ENCODE measurements at regions not wholly inside any gene's neighbourhood (a gene's known extent, or its start where the extent isn't known, plus 50 kb on each side); places are given as distances from the start of the nearest gene placed in this dataset.

DNA sequence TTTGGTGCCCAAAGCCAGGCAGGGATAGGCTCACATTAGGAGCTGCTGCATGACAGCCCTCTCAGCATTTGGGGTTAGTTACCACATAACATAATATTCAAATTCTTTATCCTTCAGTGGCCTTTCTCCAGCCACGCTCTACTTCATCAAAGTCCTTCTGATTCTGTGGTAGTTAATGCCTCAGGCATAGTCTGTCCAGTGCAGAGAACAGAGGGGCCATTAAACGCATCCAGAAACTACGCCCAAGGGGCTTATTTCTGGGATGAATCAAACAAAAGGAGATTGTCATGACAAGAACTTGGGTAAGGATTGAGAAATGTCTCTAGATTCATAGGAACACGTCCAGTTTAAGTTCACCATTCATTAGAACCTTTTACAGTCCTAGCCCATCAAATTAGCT lies 183.4 kb upstream of the PLXNC1 start:
- no peak for TF ChIP-seq POLR2A (IDR thresholded peaks at IDR 0.05)
- no peak for TF ChIP-seq CTCF (IDR thresholded peaks at IDR 0.05)
- intact Hi-C loops (cut with DNase I; ENCODE audit: low total_unique reads) = no loop called here
- 73 to 81% methylated on average over 4 of the region's 4 CpGs for WGBS, 2 donors
- H3K4me3 ChIP-seq (ENCODE audit: low read depth, poor library complexity, severe bottlenecking) = no peak overlapping the region
- no peak for DNase-seq (ENCODE audit: low spot score in 2 of 2)

- H3K4me3 ChIP-seq (ENCODE audit: low read depth, poor library complexity, severe bottlenecking) = no peak overlapping the region
- no peak for TF ChIP-seq CTCF (IDR thresholded peaks at IDR 0.05)
- no peak for TF ChIP-seq POLR2A (IDR thresholded peaks at IDR 0.05)
- intact Hi-C loops (cut with DNase I; ENCODE audit: low total_unique reads) = no loop called here
- DNase-seq (ENCODE audit: low spot score in 2 of 2) = no peak
- WGBS, 2 donors = no CpG with 5 or more reads among the region's 1 CpG
These were observed 181.8 kb upstream of the PLXNC1 start for GRCh38 chr12:93966516-93967133.

DNA sequence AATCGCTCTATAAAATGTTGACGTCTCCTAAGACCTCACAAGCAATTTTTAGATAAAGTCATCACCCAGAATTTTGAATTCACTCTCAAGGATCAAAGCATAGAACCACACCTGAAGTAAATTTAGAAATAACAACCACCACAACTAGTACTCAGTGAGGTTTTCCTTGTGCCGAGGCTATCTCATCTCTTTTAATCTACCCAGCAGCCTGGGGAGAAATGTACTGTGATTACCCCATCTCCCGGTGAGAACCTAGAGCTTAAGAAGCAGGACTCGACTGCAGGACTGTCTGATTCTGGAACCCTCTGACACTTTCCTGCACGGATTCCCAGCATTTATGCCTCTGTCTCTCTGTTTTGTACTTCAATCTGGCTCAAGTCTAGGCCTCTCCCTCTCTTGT lies 180.9 kb upstream of the PLXNC1 start:
- TF ChIP-seq POLR2A (IDR thresholded peaks at IDR 0.05) (no peak), CTCF (IDR thresholded peaks at IDR 0.05) (no peak)
- no peak overlapping the region for H3K4me3 ChIP-seq (ENCODE audit: low read depth, poor library complexity, severe bottlenecking)
- DNase-seq (ENCODE audit: low spot score in 2 of 2) = no peak
- 73 to 78% methylated on average over 6 of the region's 6 CpGs for WGBS, 2 donors
- intact Hi-C loops (cut with DNase I; ENCODE audit: low total_unique reads) = no loop called here

DNA sequence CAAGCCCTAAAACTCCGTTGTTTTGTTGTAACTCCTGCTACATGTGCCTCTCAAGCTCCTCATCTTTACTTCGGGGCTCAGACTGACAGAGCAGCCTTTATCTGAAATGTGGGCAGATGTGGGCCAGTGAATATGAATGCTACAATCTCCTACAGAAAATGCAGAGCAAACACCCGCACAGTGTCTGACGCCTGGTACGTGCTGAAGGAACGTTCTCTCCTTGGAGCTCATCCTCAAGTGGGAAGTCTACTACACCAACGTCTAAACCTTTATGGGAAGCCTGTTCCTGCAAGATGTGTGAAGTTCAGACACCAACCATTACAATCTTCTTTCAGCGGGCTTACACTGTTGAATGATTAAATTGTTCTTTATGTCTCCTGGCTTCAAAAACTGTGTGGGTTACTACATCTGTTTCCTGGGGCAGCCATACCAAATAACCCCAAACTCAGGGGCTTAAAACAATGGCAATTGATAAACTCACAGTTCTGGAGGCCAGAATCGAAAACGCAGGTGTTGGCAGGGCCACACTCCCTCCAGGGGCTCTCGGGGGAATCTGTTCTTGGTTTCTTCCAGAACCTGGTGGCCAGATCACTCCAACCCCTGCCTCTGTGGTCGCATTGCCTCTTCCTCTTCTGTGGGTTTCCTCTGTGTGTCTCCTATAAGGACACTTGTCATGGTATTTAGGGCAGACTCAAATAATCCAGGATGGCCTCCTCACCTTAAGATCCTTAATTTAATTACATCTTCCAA lies 179.7 kb upstream of the PLXNC1 start:
- DNase-seq (ENCODE audit: low spot score in 2 of 2) = no peak
- H3K4me3 ChIP-seq (ENCODE audit: low read depth, poor library complexity, severe bottlenecking) = no peak overlapping the region
- WGBS, 2 donors = 83 to 84% methylated on average over 12 of the region's 12 CpGs
- no peak for TF ChIP-seq POLR2A (IDR thresholded peaks at IDR 0.05)
- intact Hi-C loops (cut with DNase I; ENCODE audit: low total_unique reads) = no loop called here

DNA sequence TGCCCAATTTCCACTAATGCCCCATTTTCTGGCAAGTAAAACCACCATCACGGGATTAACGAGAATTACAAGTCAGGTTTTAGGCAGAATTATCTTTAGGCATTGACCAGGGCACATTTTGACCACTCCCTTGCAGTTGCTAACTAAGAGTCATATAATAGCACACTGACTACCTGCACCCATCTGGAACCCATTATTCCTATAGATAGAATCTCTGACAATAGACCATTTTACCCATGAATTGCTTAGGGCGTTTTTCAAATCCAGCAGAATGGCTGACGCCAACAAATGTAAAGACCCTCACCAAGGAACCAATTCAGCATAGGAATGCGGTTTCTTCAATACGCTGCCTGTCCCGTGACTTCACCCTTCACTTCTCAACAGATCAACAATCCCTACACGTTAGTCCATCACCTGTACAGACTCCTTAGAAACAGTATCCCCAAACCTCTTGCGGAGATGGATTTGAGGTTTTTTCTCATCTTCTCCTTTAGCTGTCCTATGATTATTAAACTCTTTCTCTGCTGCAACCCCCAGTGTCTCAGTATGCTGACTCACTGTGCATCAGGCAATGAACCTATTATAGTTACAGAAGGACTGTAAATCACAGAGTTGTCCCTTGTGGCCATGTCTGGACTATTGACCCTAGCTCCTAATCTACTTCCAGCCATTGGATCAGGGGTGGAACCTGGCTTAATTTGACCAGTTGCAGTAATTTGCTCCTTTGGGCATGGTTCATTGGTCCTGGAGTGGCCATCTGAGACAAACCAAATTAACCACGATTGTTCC lies 177.3 kb upstream of the PLXNC1 start:
- TF ChIP-seq CTCF (IDR thresholded peaks at IDR 0.05) (no peak), POLR2A (IDR thresholded peaks at IDR 0.05) (no peak)
- no peak for DNase-seq (ENCODE audit: low spot score in 2 of 2)
- WGBS, 2 donors = 93 to 95% methylated on average over 10 of the region's 10 CpGs
- no peak overlapping the region for H3K4me3 ChIP-seq (ENCODE audit: low read depth, poor library complexity, severe bottlenecking)
- intact Hi-C loops (cut with DNase I; ENCODE audit: low total_unique reads) = no loop called here

Data from lower leg skin (tissue), 4 donors.